ENCODE measurements at regions not wholly inside any gene's neighbourhood (a gene's known extent, or its start where the extent isn't known, plus 50 kb on each side); places are given as distances from the start of the nearest gene placed in this dataset.
A peak's percentile ranks its signal among the peaks of the same experiment; 100 is the strongest.

DNA sequence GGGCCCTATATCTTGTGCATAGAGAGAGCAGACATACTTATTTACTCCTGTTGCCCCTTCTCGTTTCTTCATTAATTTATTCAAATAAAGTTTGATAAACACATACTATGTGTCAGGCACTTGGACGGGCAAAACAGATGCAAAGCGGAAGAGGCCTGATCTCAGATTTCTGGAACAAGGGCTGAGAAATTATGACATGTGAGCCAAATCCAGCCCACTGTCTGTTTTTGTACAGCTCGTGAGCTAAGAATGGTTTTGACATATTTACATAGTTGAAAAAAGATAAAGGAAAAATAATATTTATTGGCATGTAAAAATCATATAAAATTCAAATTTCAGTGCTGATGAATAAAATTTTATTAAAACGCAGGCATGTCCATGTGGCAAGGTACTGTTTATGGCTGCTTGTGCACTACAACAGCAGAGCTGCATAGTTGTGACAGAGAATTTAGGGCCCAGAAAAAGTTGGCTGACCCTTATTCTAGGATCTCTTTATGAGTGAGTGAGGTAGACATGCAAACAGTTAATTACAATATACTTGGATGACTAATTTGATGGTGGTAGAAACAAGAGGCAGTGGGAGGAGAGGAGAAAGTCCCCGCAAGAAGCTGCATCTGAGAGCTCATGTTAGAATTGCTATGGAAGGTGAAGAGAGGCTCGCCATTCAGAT, 68.1 kb upstream of the ITPRID1 start:
- H3K9me3 ChIP-seq = no peaks in the 10 kb centered on the region
- TF ChIP-seq POLR2AphosphoS5 (IDR thresholded peaks at IDR 0.05) = no peak
- TF ChIP-seq EP300 (IDR thresholded peaks at IDR 0.05) = no peak
- TF ChIP-seq, protein P1, sequence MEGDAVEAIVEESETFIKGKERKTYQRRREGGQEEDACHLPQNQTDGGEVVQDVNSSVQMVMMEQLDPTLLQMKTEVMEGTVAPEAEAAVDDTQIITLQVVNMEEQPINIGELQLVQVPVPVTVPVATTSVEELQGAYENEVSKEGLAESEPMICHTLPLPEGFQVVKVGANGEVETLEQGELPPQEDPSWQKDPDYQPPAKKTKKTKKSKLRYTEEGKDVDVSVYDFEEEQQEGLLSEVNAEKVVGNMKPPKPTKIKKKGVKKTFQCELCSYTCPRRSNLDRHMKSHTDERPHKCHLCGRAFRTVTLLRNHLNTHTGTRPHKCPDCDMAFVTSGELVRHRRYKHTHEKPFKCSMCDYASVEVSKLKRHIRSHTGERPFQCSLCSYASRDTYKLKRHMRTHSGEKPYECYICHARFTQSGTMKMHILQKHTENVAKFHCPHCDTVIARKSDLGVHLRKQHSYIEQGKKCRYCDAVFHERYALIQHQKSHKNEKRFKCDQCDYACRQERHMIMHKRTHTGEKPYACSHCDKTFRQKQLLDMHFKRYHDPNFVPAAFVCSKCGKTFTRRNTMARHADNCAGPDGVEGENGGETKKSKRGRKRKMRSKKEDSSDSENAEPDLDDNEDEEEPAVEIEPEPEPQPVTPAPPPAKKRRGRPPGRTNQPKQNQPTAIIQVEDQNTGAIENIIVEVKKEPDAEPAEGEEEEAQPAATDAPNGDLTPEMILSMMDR (IDR thresholded peaks at IDR 0.05) = no peak
- no peak for TF ChIP-seq POLR2A (IDR thresholded peaks at IDR 0.05; ENCODE audit: low read depth)
- H3K27ac ChIP-seq (replicated peaks in 1 of 4) = no peak overlapping the region
- DNase-seq (ENCODE audit: extremely low spot score) = peak; percentile 42
- no peaks in the 10 kb centered on the region for H3K27me3 ChIP-seq
- intact Hi-C loops (cut with DNase I) = loop anchor here (10.0 kb wide), 1 partner anchor 289 kb away; no protein-coding TSS in a partner anchor
- WGBS = 71% methylated on average over 7 of the region's 7 CpGs
- no peaks in the 10 kb centered on the region for H3K36me3 ChIP-seq
- H3K4me3 ChIP-seq = no peak overlapping the region
- no peaks in the 10 kb centered on the region for H3K4me1 ChIP-seq

GRCh38 chr7:31448649-31449048, 65.2 kb upstream of the ITPRID1 start:
- 93% methylated on average over 1 of the region's 1 CpG for WGBS
- intact Hi-C loops (cut with DNase I) = loop anchor here (10.0 kb wide), 1 partner anchor 286 kb away; no protein-coding TSS in a partner anchor
- H3K4me3 ChIP-seq = no peak overlapping the region
- H3K9me3 ChIP-seq = no peaks in the 10 kb centered on the region
- H3K36me3 ChIP-seq = no peaks in the 10 kb centered on the region
- TF ChIP-seq, protein P1 (IDR thresholded peaks at IDR 0.05) = no peak
- TF ChIP-seq POLR2A (IDR thresholded peaks at IDR 0.05; ENCODE audit: low read depth) = no peak
- TF ChIP-seq EP300 (IDR thresholded peaks at IDR 0.05) = no peak
- no peak for TF ChIP-seq POLR2AphosphoS5 (IDR thresholded peaks at IDR 0.05)
- no peaks in the 10 kb centered on the region for H3K27me3 ChIP-seq
- H3K4me1 ChIP-seq = no peaks in the 10 kb centered on the region
- no peak for DNase-seq (ENCODE audit: extremely low spot score)
- no peak overlapping the region for H3K27ac ChIP-seq (replicated peaks in 1 of 4)

DNA sequence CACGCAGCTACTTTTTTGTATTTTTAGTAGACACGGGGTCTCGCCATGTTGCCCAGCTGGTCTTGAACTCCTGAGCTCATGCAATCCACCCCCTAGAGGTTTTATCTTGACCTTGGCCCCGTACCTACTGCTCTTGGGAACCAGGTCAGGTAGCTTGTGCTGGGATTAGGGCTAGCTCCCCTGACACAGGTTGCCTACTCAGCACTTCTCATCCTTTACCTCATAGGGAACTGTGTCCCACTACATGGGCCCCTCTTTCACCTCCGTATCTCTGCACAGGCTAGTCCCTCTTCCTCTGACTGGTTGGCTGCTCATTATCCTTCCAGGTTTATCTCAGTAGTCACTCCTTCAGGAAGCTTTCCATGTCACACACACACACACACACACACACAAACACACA, 58.0 kb upstream of the ITPRID1 start:
- peaks cover 0 to 7% (median 0%) of the 10 kb centered on the region in 4 donors for H3K9me3 ChIP-seq
- WGBS = 87% methylated on average over 1 of the region's 5 CpGs
- H3K4me1 ChIP-seq = no peaks in the 10 kb centered on the region
- H3K36me3 ChIP-seq = no peaks in the 10 kb centered on the region
- TF ChIP-seq EP300 (IDR thresholded peaks at IDR 0.05) = no peak
- no peak for TF ChIP-seq POLR2AphosphoS5 (IDR thresholded peaks at IDR 0.05)
- TF ChIP-seq, protein P1 (IDR thresholded peaks at IDR 0.05) = no peak
- TF ChIP-seq POLR2A (IDR thresholded peaks at IDR 0.05; ENCODE audit: low read depth) = no peak
- intact Hi-C loops (cut with DNase I) = no loop called here
- DNase-seq (ENCODE audit: extremely low spot score) = no peak
- no peak overlapping the region for H3K27ac ChIP-seq (replicated peaks in 1 of 4)
- H3K4me3 ChIP-seq = no peak overlapping the region
- H3K27me3 ChIP-seq = peaks cover 0 to 4% (median 0%) of the 10 kb centered on the region in 4 donors

- TF ChIP-seq POLR2A (IDR thresholded peaks at IDR 0.05; ENCODE audit: low read depth) (no peak), EP300 (IDR thresholded peaks at IDR 0.05) (no peak), POLR2AphosphoS5 (IDR thresholded peaks at IDR 0.05) (no peak)
- TF ChIP-seq, protein P1 (IDR thresholded peaks at IDR 0.05) = no peak
These were observed 57.1 kb upstream of the ITPRID1 start for GRCh38 chr7:31456646-31457368.

More at GRCh38 chr7:31456646-31457368, 57.1 kb upstream of the ITPRID1 start:
- Histone ChIP-seq H3K4me1 (no peaks in the 10 kb centered on the region), H3K4me3 (no peak overlapping the region), H3K27me3 (peaks cover 0 to 4% (median 0%) of the 10 kb centered on the region in 4 donors), H3K9me3 (peaks cover 0 to 7% (median 0%) of the 10 kb centered on the region in 4 donors), H3K27ac (replicated peaks in 1 of 4) (no peak overlapping the region), H3K36me3 (no peaks in the 10 kb centered on the region)
- DNase-seq (ENCODE audit: extremely low spot score) = no peak
- intact Hi-C loops (cut with DNase I) = no loop called here
- 76% methylated on average over 15 of the region's 15 CpGs for WGBS
